ENCODE measurements at regions not wholly inside any gene's neighbourhood (a gene's known extent, or its start where the extent isn't known, plus 50 kb on each side); places are given as distances from the start of the nearest gene placed in this dataset.

DNA sequence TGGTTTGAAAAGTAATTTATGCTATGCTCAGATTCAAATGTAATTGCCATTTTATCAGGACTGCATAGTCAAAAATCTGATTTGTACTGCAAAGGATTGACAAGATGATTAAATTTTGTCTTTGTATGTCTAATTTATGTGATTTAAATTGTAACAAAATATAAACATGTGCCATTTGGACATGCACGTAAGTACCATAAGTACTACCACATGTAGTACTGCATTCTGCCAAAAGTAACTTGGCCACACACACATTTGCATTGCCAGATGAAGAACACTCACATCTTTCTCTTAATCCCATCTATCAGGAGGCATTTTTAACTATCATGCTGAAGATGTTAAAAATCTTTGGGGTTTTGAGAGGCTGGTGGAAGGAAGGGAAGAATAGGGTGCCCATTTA is 133.3 kb downstream of the KLF12 start:
- Histone ChIP-seq H3K79me2 (ENCODE audit: insufficient read depth, low read depth) (no peaks in the 10 kb centered on the region), H3K27ac (no peak overlapping the region), H3K27me3 (ENCODE audit: insufficient read depth, low read depth) (no peaks in the 10 kb centered on the region), H3K36me3 (ENCODE audit: insufficient read depth) (no peaks in the 10 kb centered on the region), H2AFZ (ENCODE audit: low read depth) (no peak overlapping the region), H3K9ac (no peak overlapping the region), H3K4me3 (IDR thresholded peaks at IDR 0.05; ENCODE audit: insufficient read depth, low read depth, low read length) (no peak overlapping the region), H3K4me2 (no peak overlapping the region), H3K4me1 (ENCODE audit: low read depth, poor library complexity, severe bottlenecking) (no peaks in the 10 kb centered on the region), H4K20me1 (ENCODE audit: insufficient read depth) (no peaks in the 10 kb centered on the region)
- TF ChIP-seq, protein P1, sequence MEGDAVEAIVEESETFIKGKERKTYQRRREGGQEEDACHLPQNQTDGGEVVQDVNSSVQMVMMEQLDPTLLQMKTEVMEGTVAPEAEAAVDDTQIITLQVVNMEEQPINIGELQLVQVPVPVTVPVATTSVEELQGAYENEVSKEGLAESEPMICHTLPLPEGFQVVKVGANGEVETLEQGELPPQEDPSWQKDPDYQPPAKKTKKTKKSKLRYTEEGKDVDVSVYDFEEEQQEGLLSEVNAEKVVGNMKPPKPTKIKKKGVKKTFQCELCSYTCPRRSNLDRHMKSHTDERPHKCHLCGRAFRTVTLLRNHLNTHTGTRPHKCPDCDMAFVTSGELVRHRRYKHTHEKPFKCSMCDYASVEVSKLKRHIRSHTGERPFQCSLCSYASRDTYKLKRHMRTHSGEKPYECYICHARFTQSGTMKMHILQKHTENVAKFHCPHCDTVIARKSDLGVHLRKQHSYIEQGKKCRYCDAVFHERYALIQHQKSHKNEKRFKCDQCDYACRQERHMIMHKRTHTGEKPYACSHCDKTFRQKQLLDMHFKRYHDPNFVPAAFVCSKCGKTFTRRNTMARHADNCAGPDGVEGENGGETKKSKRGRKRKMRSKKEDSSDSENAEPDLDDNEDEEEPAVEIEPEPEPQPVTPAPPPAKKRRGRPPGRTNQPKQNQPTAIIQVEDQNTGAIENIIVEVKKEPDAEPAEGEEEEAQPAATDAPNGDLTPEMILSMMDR (conservative IDR thresholded peaks at IDR 0.05; ENCODE audit: low read depth, low read length), result no peak

DNA sequence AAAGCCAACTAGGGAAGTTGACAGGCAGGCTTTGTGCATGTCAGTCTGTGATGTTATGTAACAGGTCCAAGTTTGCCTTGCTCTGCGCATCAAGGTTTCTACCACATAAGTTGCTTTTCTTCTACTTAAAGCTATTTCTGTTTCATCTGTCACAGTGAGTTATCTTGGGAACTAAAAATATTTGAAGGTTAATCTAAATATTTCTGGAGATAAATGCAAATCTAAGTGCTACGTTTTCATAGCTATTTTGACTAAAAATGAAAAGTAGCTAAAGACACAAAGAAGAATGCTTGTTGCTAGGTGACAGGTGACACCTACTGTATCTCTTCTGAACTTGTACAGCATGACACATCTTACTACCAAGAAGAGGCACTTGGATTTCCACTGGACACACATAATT is 135.6 kb downstream of the KLF12 start:
- H3K9ac ChIP-seq, result no peak overlapping the region
- no peaks in the 10 kb centered on the region for H3K4me1 ChIP-seq (ENCODE audit: low read depth, poor library complexity, severe bottlenecking)
- no peaks in the 10 kb centered on the region for H3K27me3 ChIP-seq (ENCODE audit: insufficient read depth, low read depth)
- no peaks in the 10 kb centered on the region for H3K36me3 ChIP-seq (ENCODE audit: insufficient read depth)
- H3K4me3 ChIP-seq (IDR thresholded peaks at IDR 0.05; ENCODE audit: insufficient read depth, low read depth, low read length), result no peak overlapping the region
- H3K4me2 ChIP-seq, result no peak overlapping the region
- TF ChIP-seq, protein P1 (conservative IDR thresholded peaks at IDR 0.05; ENCODE audit: low read depth, low read length), result no peak
- H3K79me2 ChIP-seq (ENCODE audit: insufficient read depth, low read depth), result no peaks in the 10 kb centered on the region
- no peaks in the 10 kb centered on the region for H4K20me1 ChIP-seq (ENCODE audit: insufficient read depth)
- no peak overlapping the region for H2AFZ ChIP-seq (ENCODE audit: low read depth)
- no peak overlapping the region for H3K27ac ChIP-seq

DNA sequence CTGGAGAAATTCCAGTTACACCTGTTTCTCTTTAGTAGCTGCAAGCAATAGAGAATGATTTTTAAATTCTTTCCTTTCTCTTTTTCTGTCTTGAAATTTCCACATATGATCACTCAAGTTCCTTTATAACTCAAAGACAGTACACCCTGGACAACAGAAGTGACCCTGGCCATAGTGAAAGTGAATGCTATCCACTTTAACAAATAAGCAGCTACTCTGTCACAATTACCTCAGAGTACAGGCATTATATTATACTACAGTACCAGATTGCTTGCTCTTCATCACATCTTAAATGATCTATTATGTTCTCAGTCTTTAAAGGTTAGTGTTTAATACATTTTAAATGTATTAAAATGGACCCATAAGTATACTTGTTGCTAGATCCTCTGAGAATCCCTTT is 136.2 kb downstream of the KLF12 start:
- no peak overlapping the region for H3K4me3 ChIP-seq (IDR thresholded peaks at IDR 0.05; ENCODE audit: insufficient read depth, low read depth, low read length)
- H4K20me1 ChIP-seq (ENCODE audit: insufficient read depth), result no peaks in the 10 kb centered on the region
- no peaks in the 10 kb centered on the region for H3K27me3 ChIP-seq (ENCODE audit: insufficient read depth, low read depth)
- no peaks in the 10 kb centered on the region for H3K4me1 ChIP-seq (ENCODE audit: low read depth, poor library complexity, severe bottlenecking)
- H3K36me3 ChIP-seq (ENCODE audit: insufficient read depth), result no peaks in the 10 kb centered on the region
- no peak overlapping the region for H3K4me2 ChIP-seq
- H3K79me2 ChIP-seq (ENCODE audit: insufficient read depth, low read depth), result no peaks in the 10 kb centered on the region
- TF ChIP-seq, protein P1 (conservative IDR thresholded peaks at IDR 0.05; ENCODE audit: low read depth, low read length), result no peak
- H3K9ac ChIP-seq, result no peak overlapping the region
- no peak overlapping the region for H3K27ac ChIP-seq
- H2AFZ ChIP-seq (ENCODE audit: low read depth), result no peak overlapping the region

DNA sequence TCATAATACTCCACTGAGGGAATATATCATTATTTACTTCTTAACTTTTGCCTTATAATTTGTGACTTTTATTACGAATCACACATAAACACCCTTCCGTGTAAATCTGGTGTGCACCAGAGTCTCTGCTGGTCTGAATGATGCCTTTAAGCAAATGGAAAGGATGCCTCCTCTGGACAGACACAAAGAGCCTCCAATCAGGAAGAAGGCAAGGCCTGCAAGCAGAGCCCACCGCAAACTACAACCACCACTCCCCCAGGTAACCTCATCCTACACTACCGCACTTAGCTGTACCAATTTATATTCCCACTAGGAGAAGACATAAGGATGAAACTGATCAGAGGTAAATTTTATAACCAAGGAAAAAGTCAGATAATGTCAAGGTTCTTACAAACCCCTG is 137.6 kb downstream of the KLF12 start:
- TF ChIP-seq, protein P1 (conservative IDR thresholded peaks at IDR 0.05; ENCODE audit: low read depth, low read length), result no peak

More for the DNA sequence above, 137.6 kb downstream of the KLF12 start:
- no peak overlapping the region for H2AFZ ChIP-seq (ENCODE audit: low read depth)
- no peak overlapping the region for H3K9ac ChIP-seq
- H3K27ac ChIP-seq, result no peak overlapping the region
- H3K4me1 ChIP-seq (ENCODE audit: low read depth, poor library complexity, severe bottlenecking), result no peaks in the 10 kb centered on the region
- no peak overlapping the region for H3K4me3 ChIP-seq (IDR thresholded peaks at IDR 0.05; ENCODE audit: insufficient read depth, low read depth, low read length)
- H3K4me2 ChIP-seq, result no peak overlapping the region
- H3K79me2 ChIP-seq (ENCODE audit: insufficient read depth, low read depth), result no peaks in the 10 kb centered on the region
- no peaks in the 10 kb centered on the region for H4K20me1 ChIP-seq (ENCODE audit: insufficient read depth)
- H3K36me3 ChIP-seq (ENCODE audit: insufficient read depth), result no peaks in the 10 kb centered on the region
- no peaks in the 10 kb centered on the region for H3K27me3 ChIP-seq (ENCODE audit: insufficient read depth, low read depth)
